Glomerular visceral epithelial cell (primary cell): ENCODE measurements at regions not wholly inside any gene's neighbourhood (a gene's known extent, or its start where the extent isn't known, plus 50 kb on each side); places are given as distances from the start of the nearest gene placed in this dataset.

Experiments used
- DNase-seq: peaks from one replicate; pipeline ENCODE4 v3.0.0-alpha.2; 2016; ENCODE audit errors: extremely low spot score

DNA sequence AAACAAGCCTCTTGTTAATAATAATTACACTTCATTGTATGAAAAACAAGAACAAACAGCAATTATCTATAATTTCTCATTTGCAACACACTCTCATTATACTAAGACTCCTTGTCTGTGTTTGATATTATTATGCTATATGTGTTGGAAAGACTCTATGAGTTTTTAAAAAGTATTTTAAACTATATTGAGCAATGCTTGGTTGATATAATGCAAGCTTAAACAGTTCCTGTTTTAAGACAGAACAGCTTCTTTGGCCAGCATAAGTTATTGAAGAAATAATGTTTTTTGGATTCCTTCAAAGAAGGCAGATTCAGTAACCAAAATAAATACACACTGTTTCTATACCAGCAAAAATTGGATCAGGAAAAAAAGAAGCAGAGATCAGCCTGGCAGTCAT, 871.4 kb downstream of the MAT2B start:
- no peak for DNase-seq

DNA sequence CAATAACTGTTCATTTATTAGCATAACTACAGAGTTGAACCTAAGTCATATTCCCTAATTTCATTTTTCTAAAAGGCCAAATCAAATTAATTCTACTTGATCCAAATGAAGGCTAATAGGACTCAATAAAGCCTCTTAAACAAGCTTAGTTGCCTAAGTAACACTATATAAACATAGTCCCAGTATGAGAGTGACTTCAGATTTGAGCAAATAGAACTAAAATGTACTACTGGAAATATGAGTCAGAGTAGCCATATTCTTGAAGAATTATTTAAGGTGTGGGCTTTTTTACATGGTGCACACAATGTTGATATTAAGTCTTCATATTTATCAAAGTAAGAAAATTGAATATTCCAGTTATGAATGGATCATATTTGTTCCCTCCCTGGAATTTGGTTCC, 872.3 kb downstream of the MAT2B start:
- DNase-seq = no peak

DNA sequence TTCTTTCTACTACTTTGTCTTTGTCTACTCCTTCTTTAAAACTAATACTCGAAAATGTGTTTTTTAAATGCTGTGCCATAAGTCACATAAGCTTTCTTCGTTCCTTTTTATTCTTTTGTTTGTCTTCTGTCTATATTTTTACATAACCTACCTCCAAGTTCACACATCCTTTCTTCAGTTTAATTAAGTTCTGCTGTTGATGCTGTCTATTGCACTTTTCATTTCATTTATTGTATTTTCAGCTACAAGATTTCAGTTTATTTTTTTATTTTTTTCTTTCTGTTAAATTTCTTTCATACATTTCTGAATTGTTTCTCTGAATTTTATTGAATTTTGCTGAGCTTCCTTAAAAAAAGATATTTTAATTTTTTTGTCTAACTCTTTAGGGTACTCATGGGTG, 878.2 kb downstream of the MAT2B start:
- no peak for DNase-seq

DNA sequence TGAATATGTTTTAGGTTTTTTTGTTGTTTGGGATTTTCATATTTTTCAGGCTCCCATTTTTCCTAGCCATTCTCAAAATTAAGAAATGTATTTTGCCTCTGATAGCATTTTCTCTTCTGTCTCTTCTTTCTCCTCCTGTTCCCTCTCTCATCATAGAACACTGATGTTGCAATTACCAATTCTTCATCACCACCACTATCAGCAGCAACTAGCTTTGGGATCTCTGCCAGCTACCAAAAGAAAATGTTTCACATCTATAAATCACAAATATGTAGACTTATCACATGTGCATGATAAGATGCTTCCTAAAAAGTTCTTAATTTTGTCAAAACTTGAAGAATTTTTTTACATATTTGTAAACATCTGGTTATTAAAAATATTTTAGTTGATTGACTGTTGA, 887.1 kb downstream of the MAT2B start:
- DNase-seq = no peak

DNA sequence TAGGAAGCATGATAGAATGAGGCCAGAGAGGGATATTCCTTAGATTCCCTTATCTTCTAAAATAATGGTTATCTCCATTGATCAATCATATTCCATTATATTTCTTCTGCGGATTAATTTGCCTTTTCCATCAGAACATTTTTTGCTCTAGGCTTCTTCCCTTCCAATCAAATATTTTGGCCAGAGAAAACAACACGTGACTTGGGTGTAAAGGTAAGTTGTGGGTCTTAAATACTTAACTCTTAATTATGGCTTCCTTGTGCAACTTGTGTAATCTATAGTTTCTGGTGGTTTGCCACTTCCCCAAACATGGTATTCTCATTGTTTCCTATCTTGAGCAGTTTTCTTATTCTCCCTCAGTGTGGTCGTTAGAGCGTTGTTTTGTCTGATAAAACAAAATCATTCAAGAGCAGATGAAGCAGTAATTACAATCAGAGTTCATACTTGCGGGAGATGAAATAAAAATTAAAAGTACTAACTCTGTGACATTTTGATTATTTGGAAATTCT, 889.3 kb downstream of the MAT2B start:
- no peak for DNase-seq

DNA sequence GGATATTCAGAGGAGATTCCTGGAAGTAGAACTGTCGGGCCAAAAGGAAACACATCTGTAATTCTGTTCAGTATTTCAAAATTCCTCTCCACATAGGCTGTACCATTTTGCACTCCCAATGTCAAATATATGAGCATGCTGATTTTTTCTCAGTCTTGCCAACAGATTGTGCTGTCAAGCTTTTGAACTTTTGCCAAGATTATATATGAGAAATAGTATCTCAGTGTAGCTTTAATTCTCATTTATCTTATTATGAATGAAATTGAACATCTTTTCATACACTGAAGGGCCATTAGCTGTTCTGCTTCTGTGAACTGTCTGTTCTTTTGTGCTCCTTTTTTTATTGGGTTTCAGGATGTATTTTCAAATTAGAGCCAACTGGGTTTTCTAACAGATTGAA, 907.1 kb downstream of the MAT2B start:
- no peak for DNase-seq

DNA sequence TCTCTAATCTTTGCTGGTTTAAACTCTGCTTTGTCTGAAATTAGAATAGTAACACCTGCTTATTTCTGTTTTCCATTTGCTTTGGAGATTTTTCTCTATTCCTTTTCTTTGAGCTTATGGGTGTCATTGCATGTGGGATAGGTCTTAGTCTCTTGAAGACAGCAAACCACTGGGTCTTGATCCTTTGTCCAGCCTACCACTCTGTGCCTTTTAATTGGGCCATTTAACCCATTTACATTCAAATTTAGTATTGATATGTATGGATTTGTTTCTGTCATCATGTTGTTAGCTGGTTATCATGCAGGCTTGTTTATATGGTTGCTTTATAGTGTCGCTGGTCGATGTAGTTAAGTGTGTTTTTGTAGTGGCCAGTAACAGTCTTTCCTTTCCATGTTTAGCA, 914.7 kb downstream of the MAT2B start:
- no peak for DNase-seq

DNA sequence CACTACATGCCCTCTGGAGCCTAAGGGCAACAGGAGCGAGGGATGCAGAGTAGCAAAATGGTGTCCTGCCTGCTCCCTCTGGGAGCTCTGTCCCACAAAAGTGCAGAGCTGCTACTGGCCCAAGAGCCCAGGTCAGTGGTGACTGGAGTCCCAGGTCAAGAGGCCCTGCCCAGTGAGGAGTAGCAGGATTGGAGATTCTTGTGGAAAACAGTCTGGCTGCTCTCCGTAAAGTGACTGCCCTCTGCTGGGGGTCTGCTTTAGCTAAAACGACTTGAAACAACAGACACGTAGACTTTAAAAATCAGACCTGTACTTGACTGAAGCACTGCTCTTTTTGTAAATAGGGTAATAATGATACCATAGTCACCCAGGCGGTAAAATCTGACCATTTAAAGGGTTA, 917.0 kb downstream of the MAT2B start:
- no peak for DNase-seq

DNA sequence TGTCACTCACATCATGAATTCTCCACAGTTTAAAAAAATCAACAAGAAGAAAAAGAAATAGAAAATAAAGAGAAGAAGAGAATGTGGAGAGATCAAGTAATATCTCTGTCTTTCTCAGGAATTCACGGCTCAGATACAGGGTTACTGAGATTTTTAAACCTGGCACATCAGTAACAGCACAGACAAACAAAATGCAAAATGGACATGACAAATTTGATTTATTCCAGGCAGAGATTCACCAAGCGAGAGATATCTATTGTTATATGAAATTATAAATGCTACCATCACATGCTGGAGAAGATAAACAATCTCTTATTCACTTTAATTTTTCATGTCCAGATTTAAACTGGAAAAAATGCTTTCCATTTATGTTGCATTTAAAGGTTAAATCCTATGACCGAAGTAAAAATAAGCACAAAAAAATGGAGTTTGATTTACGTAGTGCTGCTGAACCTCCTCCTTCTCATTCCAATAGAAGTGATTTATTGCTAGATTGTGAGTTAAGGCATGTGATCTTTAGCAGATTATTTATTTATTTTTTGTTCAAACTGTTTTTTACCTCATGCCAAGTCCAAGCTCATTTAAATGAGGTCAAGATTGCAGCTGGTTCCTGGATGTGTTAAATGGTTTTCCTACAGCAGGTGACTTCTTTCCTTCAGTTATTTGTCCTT, 926.4 kb downstream of the MAT2B start:
- no peak for DNase-seq

DNA sequence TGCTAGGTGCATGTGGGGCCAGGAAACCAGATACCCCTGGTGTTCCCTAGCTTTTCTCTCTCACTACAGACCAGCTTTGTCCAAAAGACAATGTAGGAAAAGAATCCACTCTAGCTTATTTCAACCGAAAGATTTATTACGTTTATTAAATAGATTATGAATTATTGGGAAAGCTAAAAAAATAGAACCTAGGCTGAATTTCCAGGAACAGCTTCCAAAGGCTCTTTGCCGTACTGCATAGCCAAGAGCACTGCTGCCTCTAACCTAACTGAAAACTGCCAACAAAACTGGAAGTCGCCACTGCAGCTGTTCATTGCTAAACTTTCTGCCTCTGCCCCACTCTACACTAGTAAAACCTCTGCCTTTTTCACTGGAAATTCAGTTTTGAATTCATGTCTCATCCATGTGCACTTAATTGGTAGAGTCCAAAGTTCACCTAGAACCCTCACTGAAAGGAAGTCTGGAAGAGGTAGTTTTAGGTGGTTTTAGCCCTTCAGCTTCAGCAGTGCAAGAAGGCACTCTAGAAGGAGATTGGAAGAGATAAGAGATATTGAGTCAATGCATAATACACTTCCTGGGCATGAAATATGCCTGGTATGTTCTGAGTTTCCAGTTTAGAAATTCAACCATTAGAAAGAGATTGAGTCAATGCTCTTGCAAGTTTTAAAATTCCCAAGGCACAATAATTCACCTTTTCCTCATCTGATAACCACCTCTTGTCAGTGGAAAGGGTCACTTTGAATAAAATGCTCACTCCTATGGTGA, 927.9 kb downstream of the MAT2B start:
- DNase-seq = no peak

DNA sequence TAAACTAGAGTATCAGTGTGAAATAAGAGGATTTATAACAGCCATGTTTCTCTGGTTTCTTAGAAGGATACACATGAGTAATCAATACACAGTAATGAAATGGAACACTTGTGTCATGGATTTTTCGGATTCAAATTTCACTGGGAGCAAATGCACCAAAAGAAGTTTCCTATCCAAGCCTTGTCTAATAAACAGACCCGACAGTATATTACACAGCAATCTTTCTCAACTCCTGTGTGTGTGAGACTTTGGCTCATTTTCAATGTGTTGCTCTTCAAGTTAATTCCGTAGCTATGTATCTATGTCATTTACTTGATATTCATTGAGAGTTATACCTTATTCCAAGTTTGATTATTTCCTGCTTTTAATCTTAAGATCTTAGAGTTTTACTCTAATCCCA, 930.2 kb downstream of the MAT2B start:
- no peak for DNase-seq

DNA sequence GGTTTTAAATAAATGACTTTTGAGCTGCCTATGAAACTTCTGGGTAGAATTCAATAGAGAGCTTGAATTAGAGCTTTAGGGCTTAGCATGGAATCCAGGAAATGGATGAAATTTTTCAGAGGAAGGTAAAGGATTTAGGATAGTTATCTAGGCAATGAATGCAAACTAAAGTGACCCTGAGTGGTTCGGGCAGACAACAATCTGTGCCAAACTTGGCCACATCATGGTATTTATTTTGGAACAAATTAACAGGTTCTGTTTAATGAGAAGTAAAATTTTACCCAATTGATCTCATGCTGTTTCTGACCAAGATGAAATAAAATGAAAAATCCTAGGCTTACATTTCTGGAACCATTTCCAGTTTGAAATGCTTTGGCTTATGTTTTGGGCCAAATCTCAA, 934.4 kb downstream of the MAT2B start:
- no peak for DNase-seq

DNA sequence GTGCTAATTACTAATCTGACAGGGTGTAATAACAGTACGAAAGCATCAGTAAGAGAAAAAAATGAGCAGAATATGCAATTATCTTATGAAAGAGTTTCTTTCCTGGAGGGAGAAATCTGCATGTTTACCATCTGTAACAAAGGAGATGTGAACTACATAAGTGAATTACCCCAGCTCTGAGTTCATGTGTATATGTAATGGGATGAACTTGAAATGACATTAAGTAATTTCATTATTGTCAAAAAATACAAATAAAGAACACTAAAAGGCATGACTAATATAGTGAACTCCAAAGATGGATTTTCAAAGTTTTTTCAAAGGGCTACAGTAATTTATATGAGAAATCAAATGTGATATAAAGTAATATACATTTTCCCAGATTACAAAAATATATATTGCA, 944.0 kb downstream of the MAT2B start:
- no peak for DNase-seq

DNA sequence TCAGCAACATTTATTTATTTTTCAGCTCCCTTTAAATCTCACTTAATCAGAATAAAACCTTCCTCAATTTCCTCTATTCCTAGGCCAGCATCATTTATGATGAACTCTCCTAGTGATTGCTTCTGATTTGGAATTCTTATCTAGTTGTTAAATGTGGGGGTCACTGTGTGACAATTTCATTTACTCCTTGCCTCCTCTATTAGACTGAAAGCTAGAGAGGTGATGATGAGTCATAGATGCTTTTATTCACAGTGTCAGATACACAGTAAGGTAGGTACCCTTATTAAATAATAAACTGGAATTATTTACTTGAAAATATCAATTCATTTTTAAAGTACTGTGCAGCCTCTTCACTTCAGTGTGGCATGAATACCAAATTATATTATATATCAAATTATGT, 960.6 kb downstream of the MAT2B start:
- no peak for DNase-seq

DNA sequence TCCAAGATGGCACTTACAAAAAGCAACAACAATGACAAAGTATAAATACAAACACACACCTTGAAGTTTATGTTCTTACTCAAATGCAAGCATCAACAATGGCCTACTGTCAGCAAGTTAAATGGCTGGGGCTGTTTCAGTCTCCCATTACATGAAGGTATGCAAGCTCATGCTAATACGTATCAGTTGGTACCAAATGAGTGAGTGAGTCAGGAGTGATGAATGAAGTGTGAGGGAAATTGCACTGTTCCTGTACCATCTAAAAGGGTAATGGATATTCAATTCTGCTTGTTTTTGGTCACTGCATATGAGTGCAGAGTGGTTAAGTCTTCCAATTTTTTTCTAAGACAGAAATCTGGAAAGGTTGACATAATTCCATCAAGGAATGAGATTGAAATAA, 964.9 kb downstream of the MAT2B start:
- DNase-seq = no peak

DNA sequence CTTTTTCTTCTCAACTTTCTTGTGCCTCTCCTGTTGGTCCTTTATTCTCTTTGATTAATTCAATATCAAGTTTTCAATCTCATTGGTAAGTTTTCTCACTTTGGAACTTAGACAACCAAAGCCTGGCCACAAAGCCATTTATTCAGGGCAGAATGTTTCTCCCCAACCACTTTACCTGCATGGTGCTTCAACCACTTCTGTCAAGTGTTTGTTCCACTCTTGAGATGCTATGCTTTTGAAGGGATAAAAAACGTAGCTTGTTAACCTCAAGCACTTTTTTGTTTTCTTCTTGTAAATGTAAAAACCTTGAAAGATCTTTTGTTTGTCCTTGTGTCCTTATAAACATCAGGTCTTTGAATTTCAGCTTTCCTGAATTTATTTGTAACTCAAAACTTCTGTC, 966.7 kb downstream of the MAT2B start:
- no peak for DNase-seq

DNA sequence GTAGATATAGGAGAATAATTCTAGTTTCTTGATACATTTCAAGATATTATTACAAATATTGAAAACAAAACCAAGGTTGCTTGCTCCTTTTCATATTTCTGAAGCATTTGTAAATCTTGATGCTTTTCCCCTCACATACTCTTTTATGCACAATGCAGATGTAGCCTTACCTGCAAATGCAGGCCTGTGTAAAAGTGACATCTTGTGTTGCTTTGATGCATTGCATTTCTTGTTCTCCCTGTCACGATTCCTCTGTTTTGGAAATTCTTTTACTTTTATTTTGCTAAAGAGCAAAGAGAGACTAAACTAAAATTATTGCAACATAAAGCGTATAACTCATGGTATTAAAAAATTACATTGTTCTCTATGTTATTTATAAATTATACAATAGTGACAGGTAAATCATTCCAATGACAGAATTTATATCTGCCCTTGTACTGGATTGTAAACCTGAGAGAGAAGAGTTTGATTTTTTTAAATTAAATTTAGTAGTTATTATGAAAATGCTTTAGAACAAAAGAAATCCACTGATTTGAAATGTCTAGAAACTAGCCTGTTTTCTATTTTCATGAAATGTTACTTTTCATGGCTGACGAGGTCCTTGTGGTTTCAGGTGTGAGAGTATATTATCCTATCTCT, 970.0 kb downstream of the MAT2B start:
- DNase-seq = peak; percentile 26

DNA sequence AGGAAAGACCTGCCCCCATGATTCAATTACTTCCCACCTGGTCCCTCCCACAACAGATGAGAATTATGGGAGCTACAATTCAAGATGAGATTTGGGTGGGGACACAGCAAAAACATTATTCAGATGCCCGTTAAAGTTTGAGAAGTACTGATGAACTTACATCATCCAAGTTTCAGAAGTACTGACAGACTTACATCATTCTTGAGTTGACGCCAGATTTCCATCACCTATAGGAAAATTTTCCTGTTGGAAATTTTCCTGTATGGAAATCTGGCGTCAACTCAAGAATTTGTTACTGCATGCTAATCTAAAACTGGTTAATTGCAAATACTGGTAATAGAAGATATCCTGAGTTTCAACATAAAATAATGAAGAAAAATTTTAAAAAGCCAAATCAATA, 975.9 kb downstream of the MAT2B start:
- DNase-seq = no peak

DNA sequence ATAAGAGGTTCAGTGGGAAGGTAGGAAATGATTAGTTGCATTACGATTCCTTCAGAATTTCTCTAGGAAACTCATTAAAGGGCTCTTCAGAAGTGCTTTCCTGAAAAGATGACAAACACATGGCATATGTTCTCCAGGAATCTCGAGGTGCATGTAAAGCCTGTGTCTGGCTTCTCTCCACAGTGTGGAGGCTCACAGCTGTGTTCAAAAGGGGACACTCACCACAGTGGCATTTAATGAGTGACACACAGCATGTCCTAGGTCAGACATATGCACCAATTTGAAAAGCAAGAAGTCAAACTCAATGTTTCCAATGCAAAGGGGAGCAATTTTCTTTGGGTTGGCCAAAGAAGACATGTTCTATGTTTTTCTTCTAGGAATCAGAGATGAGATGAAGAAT, 976.9 kb downstream of the MAT2B start:
- DNase-seq = no peak

DNA sequence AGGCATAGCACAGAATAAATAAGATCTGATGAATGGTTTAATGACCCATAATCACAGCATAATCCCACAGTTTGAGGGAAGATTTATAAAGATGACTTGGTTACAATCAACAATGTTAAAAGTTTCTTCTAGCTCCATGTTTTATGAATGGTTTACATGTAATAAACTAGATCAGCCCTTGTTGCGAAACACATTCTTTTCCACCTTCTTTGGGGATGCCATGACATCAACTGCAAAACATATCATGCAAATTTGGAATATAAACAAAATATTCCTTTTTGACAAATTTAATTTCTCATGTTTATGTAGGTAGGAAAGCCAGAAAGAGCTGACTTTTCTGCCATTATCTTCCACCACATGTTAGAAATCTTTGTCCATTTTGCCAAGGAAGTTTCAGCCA, 979.5 kb downstream of the MAT2B start:
- no peak for DNase-seq

DNA sequence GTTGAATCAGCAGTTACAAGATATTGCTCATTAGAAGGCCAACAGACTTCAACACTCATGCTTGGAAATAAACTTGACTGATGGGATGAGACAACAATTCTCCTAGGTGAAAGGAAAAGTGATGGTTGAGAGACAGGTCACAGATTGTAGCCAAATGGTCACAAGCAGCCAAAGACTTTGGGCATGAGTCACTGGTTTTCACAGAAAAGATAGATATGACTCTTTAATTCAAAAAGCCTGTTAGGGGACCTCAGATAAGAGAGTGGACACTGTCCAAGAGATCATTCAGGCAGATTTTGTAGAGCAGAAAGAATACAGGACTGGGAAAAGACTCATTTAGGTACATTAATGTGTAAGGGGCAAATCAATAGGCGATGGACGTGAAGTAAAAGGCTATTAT, 982.5 kb downstream of the MAT2B start:
- no peak for DNase-seq

DNA sequence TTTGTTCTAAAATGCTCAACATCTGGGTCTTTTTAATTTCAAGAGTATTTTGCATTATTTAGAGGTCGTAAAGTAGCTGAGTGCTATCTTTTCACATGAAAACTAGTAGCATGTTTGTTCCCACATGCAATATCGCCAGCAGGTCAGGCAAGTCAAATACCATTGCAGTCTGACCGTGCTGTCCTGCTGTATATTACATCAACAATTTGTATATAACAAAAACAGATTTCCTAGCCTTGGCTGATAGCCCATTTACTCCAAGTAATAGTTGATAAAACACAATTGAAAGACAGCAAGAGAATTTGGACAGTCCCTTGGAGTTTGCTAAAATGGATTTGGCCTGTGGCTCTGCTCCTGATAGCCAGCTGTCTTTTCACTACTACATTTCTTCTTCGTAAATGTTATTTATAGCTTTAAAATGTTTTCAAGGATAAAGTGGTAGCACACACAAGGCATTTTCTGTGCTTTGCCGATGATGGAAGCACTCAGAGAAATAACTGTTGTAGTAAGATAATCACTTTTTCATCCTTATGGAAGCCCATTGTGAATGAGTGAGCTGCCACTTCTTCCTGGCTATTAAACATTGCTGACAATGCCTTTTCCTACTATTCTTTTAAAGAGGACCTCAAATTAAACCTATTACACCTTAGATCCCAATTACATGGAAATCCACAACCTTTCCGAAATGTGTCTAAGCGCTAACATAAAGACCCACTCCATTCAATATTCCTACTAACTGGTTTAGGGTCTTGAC, 992.1 kb downstream of the MAT2B start:
- DNase-seq = no peak
